HCT116 (cell line): ENCODE measurements at regions not wholly inside any gene's neighbourhood (a gene's known extent, or its start where the extent isn't known, plus 50 kb on each side); places are given as distances from the start of the nearest gene placed in this dataset.

Source experiments
- CTCF ChIP-seq, 3 experiments: fragments of 200-600 bp in 1 of 3; sonication (generic) in 1 of 3; IDR thresholded peaks in 2 of 3; conservative IDR thresholded peaks in 1 of 3; 2 replicates each; pipeline ENCODE4 v1.5.1; 2012 to 2017; ENCODE audit warnings: low read depth in 2 of 3, low read length in 2 of 3, antibody characterized with exemption in 1 of 3, borderline replicate concordance in 1 of 3, control low read depth in 1 of 3, mild to moderate bottlenecking in 1 of 3, mixed read lengths in 1 of 3, mixed run types in 1 of 3, moderate library complexity in 1 of 3; ENCODE audit not compliant: insufficient read depth in 1 of 3
- EGR1 ChIP-seq: IDR thresholded peaks from 2 replicates; pipeline ENCODE4 v1.6.1; 2012; ENCODE audit warnings: low read depth
- EZH2 ChIP-seq: fragments of 200-600 bp; sonication (generic); IDR thresholded peaks from 2 replicates; pipeline ENCODE4 v1.6.1; 2017; ENCODE audit warnings: antibody characterized with exemption, mixed run types
- EZH2phosphoT487 ChIP-seq: fragments of 200-600 bp; IDR thresholded peaks from 2 replicates; pipeline ENCODE4 v1.6.1; 2018; ENCODE audit warnings: antibody characterized with exemption, borderline replicate concordance
- POLR2A ChIP-seq: IDR thresholded peaks from 2 replicates; pipeline ENCODE4 v1.7.0; 2011; ENCODE audit warnings: borderline replicate concordance; ENCODE audit not compliant: insufficient read depth, insufficient read length; ENCODE audit errors: extremely low read depth
- POLR2AphosphoS5 ChIP-seq: IDR thresholded peaks from 2 replicates; pipeline ENCODE4 v1.6.1; 2011; ENCODE audit warnings: mild to moderate bottlenecking, low read depth, low read length, moderate library complexity
- RAD21 ChIP-seq: IDR thresholded peaks from 2 replicates; pipeline ENCODE4 v1.6.1; 2012; ENCODE audit warnings: low read depth, mild to moderate bottlenecking
- REST ChIP-seq: IDR thresholded peaks from 2 replicates; pipeline ENCODE4 v1.6.1; 2012; ENCODE audit warnings: low read depth
- SRF ChIP-seq: IDR thresholded peaks from 2 replicates; pipeline ENCODE4 v1.6.1; 2012; ENCODE audit warnings: low read depth
- TCF7L2 ChIP-seq: IDR thresholded peaks from 2 replicates; pipeline ENCODE4 v1.7.0; 2011; ENCODE audit warnings: borderline replicate concordance, inconsistent platforms; ENCODE audit not compliant: insufficient read depth, insufficient read length; ENCODE audit errors: extremely low read depth
- TF ChIP-seq, protein P1 (sequence below): IDR thresholded peaks from 2 replicates; pipeline ENCODE4 v1.6.1; 2012

DNA sequence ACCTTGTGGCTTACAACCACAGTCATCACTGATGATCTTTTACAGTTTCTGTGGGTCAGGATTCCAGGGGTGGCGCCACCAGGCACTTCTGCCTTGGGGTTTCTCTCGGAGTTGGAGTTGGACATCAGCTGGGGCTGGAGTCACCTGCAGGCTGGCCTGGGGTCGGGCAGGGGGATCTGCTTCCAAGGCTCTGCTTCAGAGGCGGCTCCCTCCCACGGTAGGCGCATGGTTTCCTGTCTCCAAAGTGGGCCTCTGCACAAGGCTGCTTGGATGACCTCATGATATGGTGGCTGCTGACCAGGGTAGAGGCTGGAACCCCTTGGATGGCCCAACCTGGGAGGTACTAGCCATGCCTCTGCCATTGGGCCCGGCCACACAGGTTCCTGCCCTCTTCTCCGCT, 170.6 kb upstream of the CIBAR2 start:
- TF ChIP-seq POLR2A (no peak), TCF7L2 (no peak), CTCF (IDR thresholded peaks at IDR 0.05 in 2 of 3, conservative IDR thresholded peaks at IDR 0.05 in 1 of 3; ENCODE audit: borderline replicate concordance in 1 of 3, insufficient read depth in 1 of 3, low read depth in 2 of 3, low read length in 2 of 3) (no peak), RAD21 (no peak), SRF (no peak), POLR2AphosphoS5 (no peak), EZH2phosphoT487 (no peak), REST (no peak), EZH2 (no peak), EGR1 (no peak)
- TF ChIP-seq, protein P1, sequence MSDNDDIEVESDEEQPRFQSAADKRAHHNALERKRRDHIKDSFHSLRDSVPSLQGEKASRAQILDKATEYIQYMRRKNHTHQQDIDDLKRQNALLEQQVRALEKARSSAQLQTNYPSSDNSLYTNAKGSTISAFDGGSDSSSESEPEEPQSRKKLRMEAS = no peak
